ENCODE measurements at regions not wholly inside any gene's neighbourhood (a gene's known extent, or its start where the extent isn't known, plus 50 kb on each side); places are given as distances from the start of the nearest gene placed in this dataset.

DNA sequence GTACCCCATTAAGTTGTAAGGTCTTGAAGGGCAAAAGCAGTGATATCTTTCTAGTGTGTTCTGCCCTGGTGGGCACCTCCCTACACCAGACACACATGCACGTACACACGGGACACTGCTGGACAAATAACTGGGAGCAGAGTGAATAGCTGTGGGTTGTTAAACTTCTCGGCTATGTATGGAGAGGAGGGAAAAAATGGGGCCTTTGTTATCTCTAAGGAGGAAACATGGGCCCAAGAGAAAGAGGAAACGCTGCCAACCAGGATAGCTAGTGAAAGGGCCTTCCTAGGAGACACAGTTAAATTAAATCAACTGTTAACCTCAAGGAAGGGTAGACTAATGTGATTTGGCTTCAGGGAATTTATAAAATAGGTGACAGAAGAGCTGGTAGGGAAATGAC, 169.7 kb downstream of the MYLK4 start:
- TF ChIP-seq, protein P1, sequence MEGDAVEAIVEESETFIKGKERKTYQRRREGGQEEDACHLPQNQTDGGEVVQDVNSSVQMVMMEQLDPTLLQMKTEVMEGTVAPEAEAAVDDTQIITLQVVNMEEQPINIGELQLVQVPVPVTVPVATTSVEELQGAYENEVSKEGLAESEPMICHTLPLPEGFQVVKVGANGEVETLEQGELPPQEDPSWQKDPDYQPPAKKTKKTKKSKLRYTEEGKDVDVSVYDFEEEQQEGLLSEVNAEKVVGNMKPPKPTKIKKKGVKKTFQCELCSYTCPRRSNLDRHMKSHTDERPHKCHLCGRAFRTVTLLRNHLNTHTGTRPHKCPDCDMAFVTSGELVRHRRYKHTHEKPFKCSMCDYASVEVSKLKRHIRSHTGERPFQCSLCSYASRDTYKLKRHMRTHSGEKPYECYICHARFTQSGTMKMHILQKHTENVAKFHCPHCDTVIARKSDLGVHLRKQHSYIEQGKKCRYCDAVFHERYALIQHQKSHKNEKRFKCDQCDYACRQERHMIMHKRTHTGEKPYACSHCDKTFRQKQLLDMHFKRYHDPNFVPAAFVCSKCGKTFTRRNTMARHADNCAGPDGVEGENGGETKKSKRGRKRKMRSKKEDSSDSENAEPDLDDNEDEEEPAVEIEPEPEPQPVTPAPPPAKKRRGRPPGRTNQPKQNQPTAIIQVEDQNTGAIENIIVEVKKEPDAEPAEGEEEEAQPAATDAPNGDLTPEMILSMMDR (IDR thresholded peaks at IDR 0.05) = no peak
- no peak for TF ChIP-seq POLR2AphosphoS5 (IDR thresholded peaks at IDR 0.05)
